ENCODE measurements at regions not wholly inside any gene's neighbourhood (a gene's known extent, or its start where the extent isn't known, plus 50 kb on each side); places are given as distances from the start of the nearest gene placed in this dataset.

DNA sequence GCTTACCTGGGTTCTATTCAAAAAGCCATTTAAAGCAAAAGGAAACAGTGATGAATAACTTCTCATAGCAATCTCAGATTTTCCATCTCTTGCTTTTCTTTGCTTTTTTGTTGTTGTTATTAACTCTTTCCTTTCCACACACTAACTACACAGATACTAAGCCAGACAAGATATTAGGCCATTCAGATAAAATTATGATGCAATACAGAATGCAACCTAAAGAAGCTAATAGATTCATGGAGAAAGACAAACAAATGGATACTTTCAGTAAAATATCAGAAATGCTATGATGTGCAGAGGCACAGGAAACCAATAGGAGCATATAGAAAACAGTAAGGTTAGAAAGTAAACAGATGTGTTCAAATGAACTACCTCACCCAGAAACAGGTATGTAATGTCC, 597.0 kb upstream of the ITGA1 start:
- no peaks in the 10 kb centered on the region for H3K27me3 ChIP-seq (ENCODE audit: control insufficient read depth in 1 of 2, insufficient read depth in 2 of 2, low read length in 2 of 2)
- H3K27ac ChIP-seq (ENCODE audit: low read depth, low read length): no peak overlapping the region
- H3K9me3 ChIP-seq (ENCODE audit: control insufficient read depth in 1 of 2, low read length in 2 of 2): no peaks in the 10 kb centered on the region
- no peak overlapping the region for H3K9ac ChIP-seq (ENCODE audit: low read depth in 1 of 2, low read length in 2 of 2)
- H3K4me1 ChIP-seq (ENCODE audit: control insufficient read depth in 1 of 2, insufficient read depth in 2 of 2, low read length in 2 of 2): no peaks in the 10 kb centered on the region
- H3K36me3 ChIP-seq (ENCODE audit: control insufficient read depth in 1 of 2, insufficient read depth in 2 of 2, low read length in 2 of 2): no peaks in the 10 kb centered on the region
- H3K4me3 ChIP-seq (ENCODE audit: low read depth in 1 of 2, low read length in 2 of 2): no peak overlapping the region

GRCh38 chr5:52199833-52200232, 587.9 kb upstream of the ITGA1 start:
- Histone ChIP-seq H3K9me3 (ENCODE audit: control insufficient read depth in 1 of 2, low read length in 2 of 2) (no peaks in the 10 kb centered on the region), H3K27me3 (ENCODE audit: control insufficient read depth in 1 of 2, insufficient read depth in 2 of 2, low read length in 2 of 2) (no peaks in the 10 kb centered on the region), H3K27ac (ENCODE audit: low read depth, low read length) (no peak overlapping the region), H3K9ac (ENCODE audit: low read depth in 1 of 2, low read length in 2 of 2) (no peak overlapping the region), H3K4me3 (ENCODE audit: low read depth in 1 of 2, low read length in 2 of 2) (no peak overlapping the region), H3K36me3 (ENCODE audit: control insufficient read depth in 1 of 2, insufficient read depth in 2 of 2, low read length in 2 of 2) (no peaks in the 10 kb centered on the region), H3K4me1 (ENCODE audit: control insufficient read depth in 1 of 2, insufficient read depth in 2 of 2, low read length in 2 of 2) (no peaks in the 10 kb centered on the region)

DNA sequence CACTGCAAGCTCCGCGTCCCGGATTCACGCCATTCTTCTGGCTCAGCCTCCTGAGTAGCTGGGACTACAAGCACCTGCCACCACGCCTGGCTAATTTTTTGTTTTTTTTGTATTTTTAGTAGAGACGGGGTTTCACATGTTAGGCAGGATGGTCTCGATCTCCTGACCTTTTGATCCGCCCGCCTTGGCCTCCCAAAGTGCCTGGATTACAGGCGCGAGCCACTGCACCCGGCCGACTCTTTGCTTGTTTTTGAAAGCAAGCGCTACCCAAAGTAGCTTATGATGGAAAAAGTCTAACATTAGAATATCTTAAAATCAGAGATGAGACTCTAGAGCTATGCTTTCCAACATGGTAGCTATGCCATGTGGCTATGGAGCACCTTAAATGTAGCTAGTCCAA, 585.5 kb upstream of the ITGA1 start:
- H3K4me1 ChIP-seq (ENCODE audit: control insufficient read depth in 1 of 2, insufficient read depth in 2 of 2, low read length in 2 of 2): no peaks in the 10 kb centered on the region
- no peak overlapping the region for H3K27ac ChIP-seq (ENCODE audit: low read depth, low read length)
- H3K36me3 ChIP-seq (ENCODE audit: control insufficient read depth in 1 of 2, insufficient read depth in 2 of 2, low read length in 2 of 2): no peaks in the 10 kb centered on the region
- no peak overlapping the region for H3K9ac ChIP-seq (ENCODE audit: low read depth in 1 of 2, low read length in 2 of 2)
- no peak overlapping the region for H3K4me3 ChIP-seq (ENCODE audit: low read depth in 1 of 2, low read length in 2 of 2)
- no peaks in the 10 kb centered on the region for H3K9me3 ChIP-seq (ENCODE audit: control insufficient read depth in 1 of 2, low read length in 2 of 2)
- no peaks in the 10 kb centered on the region for H3K27me3 ChIP-seq (ENCODE audit: control insufficient read depth in 1 of 2, insufficient read depth in 2 of 2, low read length in 2 of 2)

DNA sequence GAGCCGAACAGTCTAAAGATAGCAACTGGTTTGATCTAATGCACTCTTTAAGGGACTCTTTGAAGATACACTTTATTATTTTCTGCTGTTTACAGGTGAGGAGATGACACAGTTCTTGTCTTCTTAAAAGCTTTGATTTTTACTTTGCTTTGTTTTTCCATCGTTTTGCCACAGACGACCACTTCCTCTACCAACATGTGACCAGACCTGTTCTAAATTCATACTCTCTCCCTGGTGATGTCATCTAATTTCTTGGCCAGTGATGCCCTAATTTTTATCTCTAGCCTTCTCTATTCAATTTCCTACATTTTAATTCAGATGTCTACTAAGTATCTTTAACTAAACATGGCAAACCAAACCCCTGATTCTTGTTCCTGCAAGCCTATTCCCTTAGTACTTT, 583.4 kb upstream of the ITGA1 start:
- no peaks in the 10 kb centered on the region for H3K27me3 ChIP-seq (ENCODE audit: control insufficient read depth in 1 of 2, insufficient read depth in 2 of 2, low read length in 2 of 2)
- no peaks in the 10 kb centered on the region for H3K4me1 ChIP-seq (ENCODE audit: control insufficient read depth in 1 of 2, insufficient read depth in 2 of 2, low read length in 2 of 2)
- no peak overlapping the region for H3K4me3 ChIP-seq (ENCODE audit: low read depth in 1 of 2, low read length in 2 of 2)
- no peaks in the 10 kb centered on the region for H3K36me3 ChIP-seq (ENCODE audit: control insufficient read depth in 1 of 2, insufficient read depth in 2 of 2, low read length in 2 of 2)
- no peaks in the 10 kb centered on the region for H3K9me3 ChIP-seq (ENCODE audit: control insufficient read depth in 1 of 2, low read length in 2 of 2)
- no peak overlapping the region for H3K27ac ChIP-seq (ENCODE audit: low read depth, low read length)
- no peak overlapping the region for H3K9ac ChIP-seq (ENCODE audit: low read depth in 1 of 2, low read length in 2 of 2)

Measured in duodenal mucosa (tissue), 2 donors.